Epithelial cell of esophagus (primary cell): ENCODE measurements at regions not wholly inside any gene's neighbourhood (a gene's known extent, or its start where the extent isn't known, plus 50 kb on each side); places are given as distances from the start of the nearest gene placed in this dataset.

Source experiments
- DNase-seq: peaks from one replicate; pipeline ENCODE4 v3.0.0; 2010; ENCODE audit warnings: low read depth
- H3K4me3 ChIP-seq: 2 replicates; pipeline ENCODE4 v1.5.1; 2011; ENCODE audit warnings: mild to moderate bottlenecking, low read length, control low read depth
- CTCF ChIP-seq: IDR thresholded peaks from 2 replicates; pipeline ENCODE4 v1.5.1; 2011; ENCODE audit warnings: low read depth, mild to moderate bottlenecking, low read length, control low read depth, inconsistent platforms; ENCODE audit not compliant: insufficient read depth; ENCODE audit errors: missing control alignments

DNA sequence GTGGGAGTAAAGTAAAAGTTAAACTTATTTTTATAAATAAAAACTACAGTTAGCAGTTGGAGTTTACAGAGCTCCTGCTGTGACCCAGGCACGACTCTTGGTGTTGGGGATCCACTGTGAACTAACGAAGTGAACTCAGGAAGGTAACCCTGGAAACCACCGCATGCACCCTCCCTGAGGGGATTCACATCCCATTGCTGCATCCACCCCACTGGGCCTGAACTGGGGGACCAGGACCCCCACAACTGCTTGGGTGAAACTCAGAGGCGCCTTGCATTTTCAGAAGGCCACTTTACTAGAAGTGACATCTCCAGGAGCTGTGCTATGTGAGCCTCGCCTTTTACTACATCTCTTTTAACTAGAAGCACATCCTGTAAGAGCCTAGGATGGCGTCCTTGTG, 166.4 kb downstream of the TEX29 start:
- H3K4me3 ChIP-seq = no peak overlapping the region
- TF ChIP-seq CTCF = no peak
- no peak for DNase-seq

- DNase-seq = no peak
- TF ChIP-seq CTCF = no peak
- H3K4me3 ChIP-seq = no peak overlapping the region
Measured at GRCh38 chr13:111488486-111489132, 168.2 kb downstream of the TEX29 start.

DNA sequence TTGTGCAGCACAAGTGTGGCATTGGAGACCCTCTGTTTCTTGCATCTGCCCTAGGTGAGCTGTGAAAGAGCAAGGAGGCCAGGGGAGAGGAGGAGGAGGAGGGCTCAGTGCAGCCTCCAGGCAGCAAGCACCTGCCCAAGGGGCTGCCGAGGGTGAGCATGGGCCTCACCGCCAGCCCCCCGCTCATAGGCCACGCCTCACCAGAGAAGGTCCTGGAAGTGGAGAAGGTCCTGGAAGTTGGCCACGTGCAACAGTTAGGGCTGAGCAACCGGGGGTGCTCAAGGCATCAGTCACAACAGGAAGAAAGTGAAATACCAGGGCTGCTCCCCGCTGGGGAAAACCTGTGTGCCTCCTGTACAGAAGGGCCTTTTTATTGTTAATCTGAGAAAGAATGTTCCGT, 168.9 kb downstream of the TEX29 start:
- DNase-seq = no peak
- H3K4me3 ChIP-seq = no peak overlapping the region
- TF ChIP-seq CTCF = no peak

DNA sequence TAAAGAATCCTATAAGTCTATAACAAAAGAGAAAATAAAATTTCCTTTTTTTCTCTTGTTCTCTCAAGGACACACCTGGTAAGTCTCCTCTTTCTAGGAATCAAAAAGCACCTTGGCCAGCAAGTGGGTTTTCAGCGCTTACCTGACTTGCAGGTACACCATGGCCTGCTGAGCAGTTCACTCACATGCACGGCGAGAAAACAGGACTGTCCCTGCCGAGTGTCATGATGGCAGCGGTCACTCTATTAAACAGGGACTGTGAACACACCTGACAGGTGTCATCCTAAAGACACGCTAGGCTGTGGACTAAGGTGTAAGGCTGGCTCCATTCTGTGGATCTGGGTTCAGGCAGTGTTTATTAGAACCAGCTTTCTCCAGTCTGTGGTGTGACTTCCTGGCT, 170.2 kb downstream of the TEX29 start:
- no peak for TF ChIP-seq CTCF
- DNase-seq = no peak
- no peak overlapping the region for H3K4me3 ChIP-seq

- no peak overlapping the region for H3K4me3 ChIP-seq
- no peak for TF ChIP-seq CTCF
- no peak for DNase-seq
Measured at GRCh38 chr13:111491021-111491420, 170.6 kb downstream of the TEX29 start.

DNA sequence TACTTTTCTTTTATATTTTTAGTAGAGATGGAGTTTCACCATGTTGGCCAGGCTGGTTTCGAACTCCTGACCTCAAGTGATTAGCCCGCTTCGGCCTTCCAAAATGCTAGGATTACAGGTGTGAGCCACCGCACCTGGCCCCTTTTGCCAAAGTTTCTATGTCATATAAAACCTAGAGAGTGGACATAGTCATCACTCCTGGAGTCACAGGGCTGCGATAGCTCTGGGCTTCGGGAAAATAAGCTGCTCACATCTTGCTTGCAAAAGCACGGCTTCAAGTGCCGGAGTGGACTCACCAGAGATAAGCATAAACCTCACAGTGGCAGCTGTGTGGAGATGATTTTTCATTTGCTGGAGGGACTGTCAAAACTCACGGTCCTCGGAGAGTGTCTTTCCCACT, 171.2 kb downstream of the TEX29 start:
- no peak overlapping the region for H3K4me3 ChIP-seq
- TF ChIP-seq CTCF = no peak
- no peak for DNase-seq

- no peak for DNase-seq
- no peak for TF ChIP-seq CTCF
- no peak overlapping the region for H3K4me3 ChIP-seq
Measured at GRCh38 chr13:111492341-111492950, 172.0 kb downstream of the TEX29 start.
